Nephron (organoid): ENCODE measurements at regions not wholly inside any gene's neighbourhood (a gene's known extent, or its start where the extent isn't known, plus 50 kb on each side); places are given as distances from the start of the nearest gene placed in this dataset.

ENCODE experiments used
- H3K27ac Mint-ChIP-seq, 3 experiments: 2 replicates each; pipeline ENCODE4 v1.8.0; 2020; ENCODE audit warnings: mixed read lengths in 3 of 3, mild to moderate bottlenecking in 2 of 3, moderate library complexity in 1 of 3
- H3K27me3 Mint-ChIP-seq: 2 replicates; pipeline ENCODE4 v1.8.0; 2021; ENCODE audit warnings: low read depth, mild to moderate bottlenecking, moderate library complexity, mixed read lengths
- H3K36me3 Mint-ChIP-seq: 2 replicates; pipeline ENCODE4 v1.8.0; 2020; ENCODE audit warnings: low read depth, mixed read lengths
- H3K4me1 Mint-ChIP-seq: 2 replicates; pipeline ENCODE4 v1.8.0; 2020; ENCODE audit warnings: mixed read lengths
- H3K4me3 Mint-ChIP-seq, 3 experiments: 2 replicates each; pipeline ENCODE4 v1.8.0; 2020; ENCODE audit warnings: mild to moderate bottlenecking in 3 of 3, mixed read lengths in 3 of 3, moderate library complexity in 2 of 3
- H3K9me3 Mint-ChIP-seq: 2 replicates; pipeline ENCODE4 v1.8.0; 2020; ENCODE audit warnings: mixed read lengths
- CTCF ChIP-seq, 3 experiments: fragments of 200-600 bp; sonication (generic); IDR thresholded peaks; one replicate each; pipeline ENCODE4 v1.5.0; 2021; ENCODE audit warnings: antibody characterized with exemption in 3 of 3; ENCODE audit not compliant: unreplicated experiment in 3 of 3

- H3K27me3 Mint-ChIP-seq: no peaks in the 10 kb centered on the region
- no peak overlapping the region for H3K4me3 Mint-ChIP-seq
- no peak for TF ChIP-seq CTCF (IDR thresholded peaks at IDR 0.05; ENCODE audit: unreplicated experiment in 3 of 3)
- H3K36me3 Mint-ChIP-seq: no peaks in the 10 kb centered on the region
- peaks cover 12% of the 10 kb centered on the region for H3K4me1 Mint-ChIP-seq
- peaks cover 7% of the 10 kb centered on the region for H3K9me3 Mint-ChIP-seq
- peak overlapping the region in 2 of 3 experiments; percentile 24 to 88 for H3K27ac Mint-ChIP-seq
These were observed 1164.4 kb upstream of the ADGRL4 start for GRCh38 chr1:80170811-80171485.

GRCh38 chr1:80164150-80164549 lies 1157.6 kb upstream of the ADGRL4 start:
- Mint-ChIP-seq H3K36me3 (no peaks in the 10 kb centered on the region), H3K4me1 (no peaks in the 10 kb centered on the region)
- TF ChIP-seq CTCF (IDR thresholded peaks at IDR 0.05; ENCODE audit: unreplicated experiment in 3 of 3): no peak

GRCh38 chr1:80163686-80164085 lies 1157.2 kb upstream of the ADGRL4 start:
- Mint-ChIP-seq H3K36me3 (no peaks in the 10 kb centered on the region), H3K27me3 (no peaks in the 10 kb centered on the region), H3K27ac (no peak overlapping the region), H3K9me3 (no peaks in the 10 kb centered on the region), H3K4me1 (no peaks in the 10 kb centered on the region), H3K4me3 (no peak overlapping the region)
- no peak for TF ChIP-seq CTCF (IDR thresholded peaks at IDR 0.05; ENCODE audit: unreplicated experiment in 3 of 3)

More at GRCh38 chr1:80164150-80164549, 1157.6 kb upstream of the ADGRL4 start:
- Mint-ChIP-seq H3K4me3 (no peak overlapping the region), H3K27ac (no peak overlapping the region), H3K9me3 (no peaks in the 10 kb centered on the region), H3K27me3 (no peaks in the 10 kb centered on the region)

- Mint-ChIP-seq H3K36me3 (no peaks in the 10 kb centered on the region), H3K27ac (no peak overlapping the region), H3K9me3 (no peaks in the 10 kb centered on the region), H3K27me3 (no peaks in the 10 kb centered on the region), H3K4me1 (peaks cover 6% of the 10 kb centered on the region), H3K4me3 (no peak overlapping the region)
- no peak for TF ChIP-seq CTCF (IDR thresholded peaks at IDR 0.05; ENCODE audit: unreplicated experiment in 3 of 3)
These were observed 1152.2 kb upstream of the ADGRL4 start for GRCh38 chr1:80158771-80159170.

GRCh38 chr1:80158266-80158665 lies 1151.7 kb upstream of the ADGRL4 start:
- peaks cover 6% of the 10 kb centered on the region for H3K4me1 Mint-ChIP-seq
- H3K9me3 Mint-ChIP-seq: no peaks in the 10 kb centered on the region
- H3K4me3 Mint-ChIP-seq: no peak overlapping the region
- no peak overlapping the region for H3K27ac Mint-ChIP-seq
- TF ChIP-seq CTCF (IDR thresholded peaks at IDR 0.05; ENCODE audit: unreplicated experiment in 3 of 3): no peak
- H3K27me3 Mint-ChIP-seq: peaks cover 1% of the 10 kb centered on the region
- H3K36me3 Mint-ChIP-seq: no peaks in the 10 kb centered on the region

- H3K9me3 Mint-ChIP-seq: peaks cover 6% of the 10 kb centered on the region
- H3K4me1 Mint-ChIP-seq: peaks cover 6% of the 10 kb centered on the region
- peak; percentile 21 to 26 (median 24) for TF ChIP-seq CTCF (IDR thresholded peaks at IDR 0.05; ENCODE audit: unreplicated experiment in 3 of 3)
- H3K4me3 Mint-ChIP-seq: no peak overlapping the region
- peak overlapping the region in 1 of 3 experiments; percentile 19 for H3K27ac Mint-ChIP-seq
- H3K36me3 Mint-ChIP-seq: no peaks in the 10 kb centered on the region
- peaks cover 4% of the 10 kb centered on the region for H3K27me3 Mint-ChIP-seq
These were observed 1148.8 kb upstream of the ADGRL4 start for GRCh38 chr1:80155371-80155770.
